Fibroblast of villous mesenchyme (primary cell): ENCODE measurements at regions not wholly inside any gene's neighbourhood (a gene's known extent, or its start where the extent isn't known, plus 50 kb on each side); places are given as distances from the start of the nearest gene placed in this dataset.
A peak's percentile ranks its signal among the peaks of the same experiment; 100 is the strongest.

Experiments used
- DNase-seq: peaks from one replicate; pipeline ENCODE4 v3.0.0-alpha.2; 2010; ENCODE audit warnings: low read depth
- H3K4me3 ChIP-seq: 2 replicates; pipeline ENCODE4 v1.5.1; 2011; ENCODE audit warnings: low read depth, mild to moderate bottlenecking, low read length
- TF ChIP-seq, protein P1 (sequence below): IDR thresholded peaks from 2 replicates; pipeline ENCODE4 v1.5.1; 2012; ENCODE audit warnings: low read depth, mild to moderate bottlenecking, low read length; ENCODE audit not compliant: insufficient read depth

- DNase-seq = peak; percentile 93
- no peak overlapping the region for H3K4me3 ChIP-seq
These were observed 71.4 kb upstream of the STARD4 start for GRCh38 chr5:111583758-111584203.

GRCh38 chr5:111582993-111583601 is 70.8 kb upstream of the STARD4 start:
- TF ChIP-seq, protein P1, sequence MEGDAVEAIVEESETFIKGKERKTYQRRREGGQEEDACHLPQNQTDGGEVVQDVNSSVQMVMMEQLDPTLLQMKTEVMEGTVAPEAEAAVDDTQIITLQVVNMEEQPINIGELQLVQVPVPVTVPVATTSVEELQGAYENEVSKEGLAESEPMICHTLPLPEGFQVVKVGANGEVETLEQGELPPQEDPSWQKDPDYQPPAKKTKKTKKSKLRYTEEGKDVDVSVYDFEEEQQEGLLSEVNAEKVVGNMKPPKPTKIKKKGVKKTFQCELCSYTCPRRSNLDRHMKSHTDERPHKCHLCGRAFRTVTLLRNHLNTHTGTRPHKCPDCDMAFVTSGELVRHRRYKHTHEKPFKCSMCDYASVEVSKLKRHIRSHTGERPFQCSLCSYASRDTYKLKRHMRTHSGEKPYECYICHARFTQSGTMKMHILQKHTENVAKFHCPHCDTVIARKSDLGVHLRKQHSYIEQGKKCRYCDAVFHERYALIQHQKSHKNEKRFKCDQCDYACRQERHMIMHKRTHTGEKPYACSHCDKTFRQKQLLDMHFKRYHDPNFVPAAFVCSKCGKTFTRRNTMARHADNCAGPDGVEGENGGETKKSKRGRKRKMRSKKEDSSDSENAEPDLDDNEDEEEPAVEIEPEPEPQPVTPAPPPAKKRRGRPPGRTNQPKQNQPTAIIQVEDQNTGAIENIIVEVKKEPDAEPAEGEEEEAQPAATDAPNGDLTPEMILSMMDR = no peak
- DNase-seq = peak; percentile 99
- no peak overlapping the region for H3K4me3 ChIP-seq

More at GRCh38 chr5:111583758-111584203, 71.4 kb upstream of the STARD4 start:
- TF ChIP-seq, protein P1 = no peak

- TF ChIP-seq, protein P1 = no peak
- H3K4me3 ChIP-seq = no peak overlapping the region
- DNase-seq = no peak
These were observed 70.1 kb upstream of the STARD4 start for GRCh38 chr5:111582451-111582850.

DNA sequence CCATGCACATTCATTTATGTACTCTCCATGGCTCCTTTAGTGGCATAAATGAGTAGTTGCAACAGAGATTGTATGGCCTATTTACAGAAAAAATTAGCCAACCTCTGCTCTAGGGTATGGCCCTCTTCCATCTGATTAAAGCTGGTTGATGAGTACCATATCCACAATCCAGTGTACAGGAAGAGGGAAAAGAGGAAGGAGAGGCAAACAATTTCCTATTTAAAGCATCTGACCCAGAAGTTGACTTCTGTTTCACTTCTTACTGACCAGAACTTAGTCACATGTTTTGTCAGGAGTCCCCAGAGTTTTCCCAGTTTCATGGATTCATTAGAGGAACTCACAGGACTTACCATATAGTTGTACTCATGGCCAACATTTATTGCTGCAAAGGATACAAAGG is 68.6 kb upstream of the STARD4 start:
- no peak overlapping the region for H3K4me3 ChIP-seq
- no peak for DNase-seq
- TF ChIP-seq, protein P1 = no peak

GRCh38 chr5:111574311-111574710 is 62.0 kb upstream of the STARD4 start:
- DNase-seq = no peak
- H3K4me3 ChIP-seq = no peak overlapping the region
- TF ChIP-seq, protein P1 = no peak

- H3K4me3 ChIP-seq = no peak overlapping the region
- TF ChIP-seq, protein P1 = no peak
- peak; percentile 65 for DNase-seq
These were observed 60.2 kb upstream of the STARD4 start for GRCh38 chr5:111572561-111572960.

- H3K4me3 ChIP-seq = no peak overlapping the region
- peak; percentile 100 for DNase-seq
- TF ChIP-seq, protein P1 = no peak
These were observed 50.9 kb upstream of the STARD4 start for GRCh38 chr5:111563031-111563822.
